ENCODE measurements at regions not wholly inside any gene's neighbourhood (a gene's known extent, or its start where the extent isn't known, plus 50 kb on each side); places are given as distances from the start of the nearest gene placed in this dataset.
"Not testable (repeated sequence)": the region's sequence is repeated elsewhere in the genome, so short reads cannot be mapped to it uniquely, and the experiment has no call there.

GRCh38 chr7:153957677-153958076 lies 94.5 kb upstream of the DPP6 start:
- TF ChIP-seq POLR2AphosphoS5 (IDR thresholded peaks at IDR 0.05; ENCODE audit: low read depth, low read length); POLR2A (IDR thresholded peaks at IDR 0.05; ENCODE audit: low read depth, low read length); TAF1 (IDR thresholded peaks at IDR 0.05; ENCODE audit: borderline replicate concordance, low read depth, low read length): not testable (repeated sequence)
